ENCODE measurements at regions not wholly inside any gene's neighbourhood (a gene's known extent, or its start where the extent isn't known, plus 50 kb on each side); places are given as distances from the start of the nearest gene placed in this dataset.
"Not testable (repeated sequence)": the region's sequence is repeated elsewhere in the genome, so short reads cannot be mapped to it uniquely, and the experiment has no call there.

GRCh38 chr10:33861016-33861704 lies 526.7 kb upstream of the NRP1 start:
- DNase-seq, result no peak

DNA sequence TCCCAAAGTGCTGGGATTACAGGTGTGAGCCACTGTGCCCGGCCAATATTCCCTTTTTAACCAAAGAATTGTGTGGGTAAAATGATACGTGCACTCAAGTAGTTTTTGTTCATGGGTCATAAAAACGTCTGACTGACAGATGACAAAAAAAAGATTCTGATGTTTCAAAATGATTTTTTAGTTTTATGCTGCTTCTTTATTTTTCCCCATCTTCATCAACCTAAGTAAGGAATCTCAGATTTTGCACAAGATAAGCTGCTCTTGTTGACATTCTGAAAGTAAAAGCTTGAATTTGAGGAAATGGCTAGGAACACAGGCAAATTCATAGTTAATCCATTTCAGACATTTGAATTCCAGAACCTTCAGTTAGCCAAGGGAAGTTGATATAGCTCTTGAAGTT lies 526.1 kb upstream of the NRP1 start:
- no peak for DNase-seq

GRCh38 chr10:33859319-33860022 lies 525.0 kb upstream of the NRP1 start:
- no peak for DNase-seq

GRCh38 chr10:33858326-33858725 lies 523.9 kb upstream of the NRP1 start:
- no peak for DNase-seq

- DNase-seq, result not testable (repeated sequence)
Observed at GRCh38 chr10:33853221-33853620, 518.8 kb upstream of the NRP1 start.

- DNase-seq, result no peak
Observed at GRCh38 chr10:33843379-33843778, 508.9 kb upstream of the NRP1 start.

- DNase-seq, result no peak
Observed at GRCh38 chr10:33841678-33842077, 507.2 kb upstream of the NRP1 start.

DNA sequence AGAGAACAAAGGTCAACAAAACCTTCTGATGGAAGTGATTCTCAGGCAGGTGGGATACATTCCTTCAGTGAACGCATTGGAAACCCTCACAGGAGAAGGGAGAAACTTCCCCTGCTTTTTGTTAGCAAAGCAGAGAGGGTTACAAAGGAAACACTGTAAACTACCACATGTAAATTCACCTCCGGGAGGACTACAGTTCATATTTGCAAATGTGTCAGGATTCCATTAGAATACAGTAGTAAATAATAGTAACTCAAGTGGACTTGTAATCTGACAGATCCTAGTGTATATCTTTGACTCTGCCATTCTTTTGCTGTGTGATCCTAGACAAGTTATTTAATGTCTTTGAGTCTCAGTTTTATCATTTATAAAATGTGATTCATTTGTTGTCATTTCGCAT lies 504.3 kb upstream of the NRP1 start:
- no peak for DNase-seq

GRCh38 chr10:33837736-33838135 lies 503.3 kb upstream of the NRP1 start:
- DNase-seq, result no peak

DNA sequence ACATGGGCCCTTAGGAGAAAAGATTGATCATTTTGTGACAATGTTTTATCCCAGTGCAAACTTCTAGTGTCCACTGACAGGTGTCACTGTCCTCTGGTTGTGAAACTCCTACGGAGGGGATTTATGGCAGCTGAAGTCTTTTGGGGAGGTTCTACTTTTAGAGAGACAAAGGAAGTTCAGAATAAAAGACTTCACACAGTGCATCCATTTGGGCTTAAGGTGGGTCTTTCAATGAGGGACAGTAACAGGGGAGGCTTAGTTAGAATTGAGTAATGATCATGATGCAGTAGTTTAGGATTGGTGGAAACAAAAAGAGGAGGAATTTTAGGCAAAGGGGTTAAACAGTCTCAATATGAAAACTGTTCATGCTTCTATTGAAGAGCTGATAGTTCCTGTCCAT lies 501.1 kb upstream of the NRP1 start:
- DNase-seq, result no peak

DNA sequence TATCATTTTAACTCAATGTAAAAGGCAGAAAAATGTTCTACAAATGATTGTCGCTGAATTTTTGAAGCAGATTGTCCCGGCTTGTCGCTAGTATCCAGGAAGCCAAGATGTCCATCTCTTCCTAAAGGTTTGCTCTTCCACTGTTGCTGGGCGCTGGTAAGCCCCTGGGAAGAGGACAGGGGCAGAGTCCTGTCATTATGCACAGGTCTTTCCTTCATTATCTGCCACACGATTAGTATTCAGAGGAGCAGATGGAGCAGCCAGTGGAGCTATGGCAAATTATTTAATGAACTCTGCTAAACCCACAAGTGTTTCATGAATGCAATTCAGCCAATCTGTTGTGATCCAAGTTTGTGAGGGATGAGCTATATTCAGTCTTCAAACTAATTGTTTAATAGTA lies 499.1 kb upstream of the NRP1 start:
- DNase-seq, result no peak

GRCh38 chr10:33832124-33832787 lies 497.8 kb upstream of the NRP1 start:
- no peak for DNase-seq

DNA sequence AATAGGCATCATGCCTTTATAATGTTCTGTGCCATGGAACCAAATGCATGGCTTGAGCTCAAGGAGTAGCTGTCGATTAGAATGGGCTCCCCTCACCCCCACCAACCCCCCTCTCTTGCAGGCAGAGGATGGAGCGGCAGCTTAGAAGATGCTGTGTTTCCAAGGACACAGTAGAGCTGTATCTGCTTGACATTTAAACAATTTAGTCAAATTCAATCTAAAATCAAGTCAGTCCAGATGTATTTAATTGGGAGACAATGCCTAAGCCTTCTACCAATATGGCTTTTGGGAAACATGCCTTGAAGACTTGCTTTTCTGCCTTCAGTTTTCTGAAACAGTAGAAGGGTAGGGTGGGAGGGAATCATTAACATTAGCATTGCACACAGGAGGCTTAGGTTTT lies 497.1 kb upstream of the NRP1 start:
- no peak for DNase-seq

DNA sequence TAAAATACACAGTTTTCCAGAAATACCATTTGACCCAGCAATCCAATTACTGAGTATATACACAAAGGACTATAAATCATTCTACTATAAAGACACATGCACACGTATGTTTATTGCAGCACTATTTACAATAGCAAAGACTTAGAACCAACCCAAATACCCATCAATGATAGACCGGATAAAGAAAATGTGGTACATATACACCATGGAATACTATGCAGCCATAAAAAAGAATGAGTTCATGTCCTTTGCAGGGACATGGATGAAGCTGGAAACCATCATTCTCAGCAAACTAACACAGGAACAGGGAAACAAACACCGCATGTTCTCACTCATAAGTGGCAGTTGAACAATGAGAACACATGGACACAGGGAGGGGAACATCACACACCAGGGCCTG lies 495.4 kb upstream of the NRP1 start:
- DNase-seq, result not testable (repeated sequence)

- DNase-seq, result no peak
Observed at GRCh38 chr10:33828592-33828991, 494.1 kb upstream of the NRP1 start.

GRCh38 chr10:33826186-33826585 lies 491.7 kb upstream of the NRP1 start:
- DNase-seq, result no peak

GRCh38 chr10:33822774-33823173 lies 488.3 kb upstream of the NRP1 start:
- no peak for DNase-seq

GRCh38 chr10:33820531-33820930 lies 486.1 kb upstream of the NRP1 start:
- no peak for DNase-seq

GRCh38 chr10:33819206-33819605 lies 484.7 kb upstream of the NRP1 start:
- DNase-seq, result no peak

GRCh38 chr10:33818343-33818742 lies 483.9 kb upstream of the NRP1 start:
- DNase-seq, result no peak

- DNase-seq, result no peak
Observed at GRCh38 chr10:33817605-33818004, 483.1 kb upstream of the NRP1 start.

DNA sequence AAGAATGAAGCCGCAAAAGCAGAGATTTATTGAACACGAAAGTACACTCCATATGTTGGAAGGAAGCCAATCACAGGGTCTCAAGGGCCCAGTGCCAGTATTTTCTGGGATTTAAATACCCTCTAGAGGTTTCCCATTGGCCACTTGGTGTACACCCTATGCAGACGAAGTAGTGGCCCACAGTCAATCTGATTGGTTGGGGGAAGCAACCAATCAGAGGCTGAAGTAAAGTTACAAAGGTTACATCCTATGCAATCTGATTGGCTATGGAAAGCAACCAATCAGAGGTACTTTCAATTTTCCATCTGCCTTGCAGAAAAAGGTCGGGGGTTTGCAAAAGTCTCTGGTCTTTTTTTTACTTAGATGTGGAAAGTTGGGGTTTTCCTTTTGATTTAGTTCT lies 481.3 kb upstream of the NRP1 start:
- DNase-seq, result no peak

- DNase-seq, result no peak
Observed at GRCh38 chr10:33813871-33814270, 479.4 kb upstream of the NRP1 start.

DNA sequence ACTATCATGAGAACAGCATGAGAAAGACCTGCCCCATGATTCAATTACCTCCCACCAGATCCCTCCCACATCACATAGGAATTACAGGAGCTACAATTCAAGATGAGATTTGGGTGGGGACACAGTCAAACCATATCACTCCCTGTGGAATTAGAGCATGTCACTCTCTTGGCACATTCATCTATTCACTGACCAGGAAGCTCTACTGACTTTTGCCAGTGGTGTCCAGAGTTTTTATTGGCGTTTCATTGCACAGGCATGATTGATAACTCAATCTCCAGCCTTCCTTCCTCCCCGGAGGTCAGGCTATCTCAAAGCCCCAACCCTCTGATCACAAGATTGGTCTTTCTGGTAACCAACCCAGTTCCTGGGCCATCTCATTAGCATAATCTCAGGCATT lies 478.9 kb upstream of the NRP1 start:
- DNase-seq, result no peak

All from T-helper 1 cell (primary cell).